PC-9 (cell line): ENCODE measurements at regions not wholly inside any gene's neighbourhood (a gene's known extent, or its start where the extent isn't known, plus 50 kb on each side); places are given as distances from the start of the nearest gene placed in this dataset.

Source experiments
- BruUV-seq: library from RNA; stranded (reverse); fragments of 400-500 nt; replicated peaks from 2 replicates; lab custom pipeline; 2021; lab: Mats Ljungman, UMichigan
- CTCF ChIA-PET: fragments of 300-600 bp; sonication (Branson Sonifier 250); formaldehyde crosslinking; loops from one replicate; lab custom pipeline; 2022; ENCODE audit warnings: antibody characterized with exemption; lab: Charles Lee
- POLR2A ChIA-PET: fragments of 300-600 bp; sonication (Branson Sonifier 250); formaldehyde crosslinking; loops from one replicate; lab custom pipeline; 2022; ENCODE audit warnings: antibody characterized with exemption; ENCODE audit not compliant: unreplicated experiment; lab: Charles Lee
- DNase-seq, 2 experiments: peaks; one replicate each; pipeline versions ENCODE4 v3.0.0 to v3.0.0-alpha.2; 2015 to 2022; ENCODE audit warnings: mixed read lengths in 1 of 2
- H2AFZ ChIP-seq: fragments of 200-600 bp; sonication (generic); 2 replicates; pipeline ENCODE4 v1.8.1; 2017; ENCODE audit warnings: antibody characterized with exemption
- H3F3A ChIP-seq: fragments of 200-600 bp; sonication (generic); 2 replicates; pipeline ENCODE4 v1.8.1; 2017; ENCODE audit warnings: antibody characterized with exemption, mild to moderate bottlenecking, low read depth; ENCODE audit not compliant: insufficient read depth
- H3K27ac ChIP-seq: fragments of 200-600 bp; sonication (generic); 2 replicates; pipeline ENCODE4 v1.6.1; 2016; ENCODE audit warnings: mixed run types
- H3K27me3 ChIP-seq: fragments of 200-600 bp; sonication (generic); 2 replicates; pipeline ENCODE4 v1.6.1; 2016; ENCODE audit warnings: low read depth, mixed run types; ENCODE audit not compliant: insufficient read depth
- H3K36me3 ChIP-seq: fragments of 200-600 bp; sonication (generic); 2 replicates; pipeline ENCODE4 v1.6.1; 2016; ENCODE audit warnings: low read depth, mixed run types
- H3K4me1 ChIP-seq: fragments of 200-600 bp; sonication (generic); replicated peaks from 2 replicates; pipeline ENCODE4 v1.6.1; 2016; ENCODE audit warnings: mixed run types; ENCODE audit not compliant: insufficient read depth
- H3K4me2 ChIP-seq: fragments of 200-600 bp; sonication (generic); 2 replicates; pipeline ENCODE4 v1.6.1; 2017; ENCODE audit warnings: mixed run types
- H3K4me3 ChIP-seq: fragments of 200-600 bp; sonication (generic); 2 replicates; pipeline ENCODE4 v1.6.1; 2016; ENCODE audit warnings: mixed run types
- H3K79me2 ChIP-seq: fragments of 200-600 bp; sonication (generic); 2 replicates; pipeline ENCODE4 v1.6.1; 2017; ENCODE audit warnings: low read depth, mixed run types
- H3K9me2 ChIP-seq: fragments of 200-600 bp; sonication (generic); 2 replicates; pipeline ENCODE4 v1.8.1; 2017; ENCODE audit warnings: mild to moderate bottlenecking; ENCODE audit not compliant: insufficient read depth
- H3K9me3 ChIP-seq: fragments of 200-600 bp; sonication (generic); 2 replicates; pipeline ENCODE4 v1.8.1; 2016; ENCODE audit warnings: low read depth; ENCODE audit not compliant: insufficient read depth
- H4K20me1 ChIP-seq: fragments of 200-600 bp; sonication (generic); 2 replicates; pipeline ENCODE4 v1.8.1; 2017; ENCODE audit not compliant: insufficient read depth
- EZH2 ChIP-seq: fragments of 200-600 bp; sonication (generic); IDR thresholded peaks from 2 replicates; pipeline ENCODE4 v1.8.0; 2017; ENCODE audit warnings: antibody characterized with exemption, low read depth
- intact Hi-C: fragments of 100-400 bp; cut with micrococcal nuclease; formaldehyde crosslinking; loops from one replicate; pipeline ENCODE4 v1.10.0; 2022; ENCODE audit not compliant: unreplicated experiment
- TF ChIP-seq, protein P1 (sequence below): fragments of 200-600 bp; sonication (generic); conservative IDR thresholded peaks from 2 replicates; pipeline ENCODE4 v1.6.1; 2017; ENCODE audit warnings: mixed run types, antibody characterized with exemption, mild to moderate bottlenecking, moderate library complexity

GRCh38 chr3:23084367-23084766 is 118.8 kb upstream of the UBE2E2 start:
- no TSS peak for BruUV-seq
- Histone ChIP-seq H4K20me1 (no peaks in the 10 kb centered on the region), H3K27ac (no peak overlapping the region), H3K4me3 (no peak overlapping the region), H3K4me1 (peaks cover 10% of the 10 kb centered on the region), H3K27me3 (no peaks in the 10 kb centered on the region), H3F3A (no peaks in the 10 kb centered on the region; the same call in 1 of the 2 replicates), H3K79me2 (no peaks in the 10 kb centered on the region), H3K9me2 (no peaks in the 10 kb centered on the region), H2AFZ (no peak overlapping the region), H3K36me3 (no peaks in the 10 kb centered on the region), H3K4me2 (no peak overlapping the region), H3K9me3 (no peaks in the 10 kb centered on the region)
- CTCF ChIA-PET: no interaction called here
- intact Hi-C loops: no loop called here
- DNase-seq: no peak
- POLR2A ChIA-PET: no interaction called here
- no peak for TF ChIP-seq EZH2
- TF ChIP-seq, protein P1, sequence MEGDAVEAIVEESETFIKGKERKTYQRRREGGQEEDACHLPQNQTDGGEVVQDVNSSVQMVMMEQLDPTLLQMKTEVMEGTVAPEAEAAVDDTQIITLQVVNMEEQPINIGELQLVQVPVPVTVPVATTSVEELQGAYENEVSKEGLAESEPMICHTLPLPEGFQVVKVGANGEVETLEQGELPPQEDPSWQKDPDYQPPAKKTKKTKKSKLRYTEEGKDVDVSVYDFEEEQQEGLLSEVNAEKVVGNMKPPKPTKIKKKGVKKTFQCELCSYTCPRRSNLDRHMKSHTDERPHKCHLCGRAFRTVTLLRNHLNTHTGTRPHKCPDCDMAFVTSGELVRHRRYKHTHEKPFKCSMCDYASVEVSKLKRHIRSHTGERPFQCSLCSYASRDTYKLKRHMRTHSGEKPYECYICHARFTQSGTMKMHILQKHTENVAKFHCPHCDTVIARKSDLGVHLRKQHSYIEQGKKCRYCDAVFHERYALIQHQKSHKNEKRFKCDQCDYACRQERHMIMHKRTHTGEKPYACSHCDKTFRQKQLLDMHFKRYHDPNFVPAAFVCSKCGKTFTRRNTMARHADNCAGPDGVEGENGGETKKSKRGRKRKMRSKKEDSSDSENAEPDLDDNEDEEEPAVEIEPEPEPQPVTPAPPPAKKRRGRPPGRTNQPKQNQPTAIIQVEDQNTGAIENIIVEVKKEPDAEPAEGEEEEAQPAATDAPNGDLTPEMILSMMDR: no peak

DNA sequence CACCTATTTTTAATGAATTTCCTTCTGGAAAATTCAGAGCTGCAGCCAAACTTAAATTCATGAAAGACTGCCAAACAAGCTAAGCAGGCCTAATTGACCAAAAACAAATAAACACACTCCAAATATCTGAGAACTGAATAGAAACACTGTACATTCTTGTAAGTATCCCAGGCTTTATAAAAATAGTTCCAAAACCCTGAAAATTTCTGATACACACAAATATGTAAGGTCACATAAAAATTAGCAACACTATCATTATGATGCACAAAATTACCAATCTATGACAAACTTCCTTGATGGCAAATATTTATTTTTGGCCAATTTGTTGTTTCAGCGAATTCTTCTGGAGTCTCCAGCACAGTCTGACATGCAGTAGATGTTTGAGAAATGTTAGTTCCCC is 117.9 kb upstream of the UBE2E2 start:
- Histone ChIP-seq H3K4me2 (no peak overlapping the region), H3K4me3 (no peak overlapping the region), H2AFZ (no peak overlapping the region), H3K36me3 (no peaks in the 10 kb centered on the region), H3K4me1 (peaks cover 4% of the 10 kb centered on the region; the same call in 1 of the 2 replicates), H3K9me2 (no peaks in the 10 kb centered on the region), H3K9me3 (no peaks in the 10 kb centered on the region), H3K27ac (no peak overlapping the region), H3K27me3 (no peaks in the 10 kb centered on the region), H4K20me1 (no peaks in the 10 kb centered on the region), H3K79me2 (no peaks in the 10 kb centered on the region), H3F3A (no peaks in the 10 kb centered on the region)
- TF ChIP-seq, protein P1: no peak
- no peak for TF ChIP-seq EZH2
- DNase-seq: no peak
- ChIA-PET CTCF (no interaction called here), POLR2A (no interaction called here)
- BruUV-seq: no TSS peak
- intact Hi-C loops: no loop called here

GRCh38 chr3:23086331-23086730 is 116.8 kb upstream of the UBE2E2 start:
- ChIA-PET CTCF (no interaction called here), POLR2A (no interaction called here)

More at GRCh38 chr3:23086331-23086730, 116.8 kb upstream of the UBE2E2 start:
- intact Hi-C loops: no loop called here
- no peak overlapping the region for H3K4me3 ChIP-seq
- no peak for TF ChIP-seq EZH2
- TF ChIP-seq, protein P1: no peak
- no peak for DNase-seq
- no peaks in the 10 kb centered on the region for H3K4me1 ChIP-seq
- no peaks in the 10 kb centered on the region for H3K27me3 ChIP-seq
- H3K9me3 ChIP-seq: no peaks in the 10 kb centered on the region
- no peaks in the 10 kb centered on the region for H3K36me3 ChIP-seq
- BruUV-seq: no TSS peak
- no peaks in the 10 kb centered on the region for H3K79me2 ChIP-seq
- no peak overlapping the region for H3K27ac ChIP-seq
- H2AFZ ChIP-seq: no peak overlapping the region
- H4K20me1 ChIP-seq: no peaks in the 10 kb centered on the region
- H3K9me2 ChIP-seq: no peaks in the 10 kb centered on the region
- no peaks in the 10 kb centered on the region for H3F3A ChIP-seq
- H3K4me2 ChIP-seq: no peak overlapping the region
